HG02571 (cell line): ENCODE measurements at regions not wholly inside any gene's neighbourhood (a gene's known extent, or its start where the extent isn't known, plus 50 kb on each side); places are given as distances from the start of the nearest gene placed in this dataset.
"Not testable (repeated sequence)": the region's sequence is repeated elsewhere in the genome, so short reads cannot be mapped to it uniquely, and the experiment has no call there.

Source experiments
- ATAC-seq: cut with Tn5 transposase; IDR thresholded peaks from one replicate; pipeline ENCODE4 v1.9.1; 2021; ENCODE audit warnings: mild to moderate bottlenecking, moderate library complexity; ENCODE audit not compliant: unreplicated experiment

- ATAC-seq = peak; percentile 82
These were observed 598.7 kb downstream of the SOX5 start for GRCh38 chr12:23350808-23351207.

GRCh38 chr12:23352670-23353069, 596.8 kb downstream of the SOX5 start:
- ATAC-seq = no peak

- ATAC-seq = no peak
These were observed 594.7 kb downstream of the SOX5 start for GRCh38 chr12:23354800-23355199.

GRCh38 chr12:23356440-23356839, 593.0 kb downstream of the SOX5 start:
- ATAC-seq = no peak

GRCh38 chr12:23356927-23357708, 592.4 kb downstream of the SOX5 start:
- ATAC-seq = no peak

- ATAC-seq = no peak
These were observed 589.3 kb downstream of the SOX5 start for GRCh38 chr12:23359975-23360701.

- ATAC-seq = no peak
These were observed 587.5 kb downstream of the SOX5 start for GRCh38 chr12:23361971-23362370.

GRCh38 chr12:23368590-23368989, 580.9 kb downstream of the SOX5 start:
- ATAC-seq = no peak

- no peak for ATAC-seq
These were observed 573.8 kb downstream of the SOX5 start for GRCh38 chr12:23375621-23376020.

- ATAC-seq = no peak
These were observed 573.2 kb downstream of the SOX5 start for GRCh38 chr12:23376238-23376637.

GRCh38 chr12:23380419-23381100, 568.9 kb downstream of the SOX5 start:
- ATAC-seq = no peak

- not testable (repeated sequence) for ATAC-seq
These were observed 560.6 kb downstream of the SOX5 start for GRCh38 chr12:23388898-23389297.

GRCh38 chr12:23389315-23389714, 560.2 kb downstream of the SOX5 start:
- not testable (repeated sequence) for ATAC-seq

- ATAC-seq = no peak
These were observed 550.0 kb downstream of the SOX5 start for GRCh38 chr12:23399402-23399933.

GRCh38 chr12:23415180-23415579, 534.3 kb downstream of the SOX5 start:
- no peak for ATAC-seq

GRCh38 chr12:23421556-23421955, 527.9 kb downstream of the SOX5 start:
- ATAC-seq = no peak

GRCh38 chr12:23423097-23423687, 526.3 kb downstream of the SOX5 start:
- no peak for ATAC-seq

- no peak for ATAC-seq
These were observed 525.7 kb downstream of the SOX5 start for GRCh38 chr12:23423796-23424195.

GRCh38 chr12:23424685-23425084, 524.8 kb downstream of the SOX5 start:
- ATAC-seq = no peak

- no peak for ATAC-seq
These were observed 523.1 kb downstream of the SOX5 start for GRCh38 chr12:23426328-23426727.

- ATAC-seq = no peak
These were observed 520.7 kb downstream of the SOX5 start for GRCh38 chr12:23428758-23429157.
